H1 (cell line): ENCODE measurements at regions not wholly inside any gene's neighbourhood (a gene's known extent, or its start where the extent isn't known, plus 50 kb on each side); places are given as distances from the start of the nearest gene placed in this dataset.

Experiments used
- CHD1 ChIP-seq: IDR thresholded peaks from 2 replicates; pipeline ENCODE4 v1.6.1; 2012; ENCODE audit warnings: low read depth, low read length, improper control_type of control experiment
- CREB1 ChIP-seq: IDR thresholded peaks from 2 replicates; pipeline ENCODE4 v1.6.1; 2012; ENCODE audit warnings: inconsistent platforms
- CTCF ChIP-seq, 3 experiments: IDR thresholded peaks; 1 replicate in 2 of 3; 2 replicates in 1 of 3; pipeline versions ENCODE4 v1.5.1 to v1.6.1; 2011; ENCODE audit warnings: low read length in 3 of 3, mild to moderate bottlenecking in 3 of 3, inconsistent platforms in 2 of 3, low read depth in 1 of 3, moderate library complexity in 1 of 3; ENCODE audit not compliant: insufficient read depth in 1 of 3; ENCODE audit errors: control extremely low read depth in 1 of 3
- GABPA ChIP-seq: IDR thresholded peaks from 2 replicates; pipeline ENCODE4 v1.6.1; 2011; ENCODE audit warnings: mild to moderate bottlenecking, low read length, moderate library complexity, borderline replicate concordance; ENCODE audit not compliant: insufficient read depth
- KDM1A ChIP-seq: fragments of 200-600, 300-600 bp; sonication (generic); IDR thresholded peaks from 2 replicates; pipeline ENCODE4 v1.7.1; 2016; ENCODE audit warnings: mild to moderate bottlenecking, low read length, borderline replicate concordance
- KDM4A ChIP-seq: IDR thresholded peaks from one replicate; pipeline ENCODE4 v1.7.1; 2012; ENCODE audit warnings: low read depth, mild to moderate bottlenecking, moderate library complexity, low read length, inconsistent platforms; ENCODE audit not compliant: severe bottlenecking
- POLR2A ChIP-seq, 2 experiments: IDR thresholded peaks; 1 replicate in 1 of 2; 2 replicates in 1 of 2; pipeline ENCODE4 v1.6.1; 2011; ENCODE audit warnings: low read depth in 2 of 2, low read length in 2 of 2, mild to moderate bottlenecking in 2 of 2; ENCODE audit errors: control extremely low read depth in 1 of 2
- POLR2AphosphoS5 ChIP-seq: IDR thresholded peaks from 2 replicates; pipeline ENCODE4 v1.6.1; 2011; ENCODE audit warnings: low read depth, low read length
- RNF2 ChIP-seq: fragments of 200-900, 300-1000 bp; sonication (generic); IDR thresholded peaks from 2 replicates; pipeline ENCODE4 v1.7.1; 2016; ENCODE audit warnings: borderline replicate concordance, low read depth, mild to moderate bottlenecking, antibody characterized with exemption, low read length; ENCODE audit not compliant: poor library complexity, severe bottlenecking; ENCODE audit errors: missing control alignments
- SP2 ChIP-seq: IDR thresholded peaks from 2 replicates; pipeline ENCODE4 v1.6.1; 2012; ENCODE audit warnings: mild to moderate bottlenecking, low read length, inconsistent platforms
- TAF1 ChIP-seq: IDR thresholded peaks from 2 replicates; pipeline ENCODE4 v1.6.1; 2011; ENCODE audit warnings: mild to moderate bottlenecking, low read depth, low read length
- TAF7 ChIP-seq: optimal IDR thresholded peaks from 2 replicates; pipeline ENCODE3; 2011; ENCODE audit warnings: low read depth, mild to moderate bottlenecking, inconsistent platforms, low read length, moderate library complexity, borderline replicate concordance
- TF ChIP-seq, protein P1 (sequence below): IDR thresholded peaks from 2 replicates; pipeline ENCODE4 v1.6.1; 2012; ENCODE audit warnings: low read length, inconsistent platforms
- TF ChIP-seq, protein P2 (sequence below): IDR thresholded peaks from 2 replicates; pipeline ENCODE4 v1.6.1; 2011; ENCODE audit warnings: low read length, improper control_type of control experiment

DNA sequence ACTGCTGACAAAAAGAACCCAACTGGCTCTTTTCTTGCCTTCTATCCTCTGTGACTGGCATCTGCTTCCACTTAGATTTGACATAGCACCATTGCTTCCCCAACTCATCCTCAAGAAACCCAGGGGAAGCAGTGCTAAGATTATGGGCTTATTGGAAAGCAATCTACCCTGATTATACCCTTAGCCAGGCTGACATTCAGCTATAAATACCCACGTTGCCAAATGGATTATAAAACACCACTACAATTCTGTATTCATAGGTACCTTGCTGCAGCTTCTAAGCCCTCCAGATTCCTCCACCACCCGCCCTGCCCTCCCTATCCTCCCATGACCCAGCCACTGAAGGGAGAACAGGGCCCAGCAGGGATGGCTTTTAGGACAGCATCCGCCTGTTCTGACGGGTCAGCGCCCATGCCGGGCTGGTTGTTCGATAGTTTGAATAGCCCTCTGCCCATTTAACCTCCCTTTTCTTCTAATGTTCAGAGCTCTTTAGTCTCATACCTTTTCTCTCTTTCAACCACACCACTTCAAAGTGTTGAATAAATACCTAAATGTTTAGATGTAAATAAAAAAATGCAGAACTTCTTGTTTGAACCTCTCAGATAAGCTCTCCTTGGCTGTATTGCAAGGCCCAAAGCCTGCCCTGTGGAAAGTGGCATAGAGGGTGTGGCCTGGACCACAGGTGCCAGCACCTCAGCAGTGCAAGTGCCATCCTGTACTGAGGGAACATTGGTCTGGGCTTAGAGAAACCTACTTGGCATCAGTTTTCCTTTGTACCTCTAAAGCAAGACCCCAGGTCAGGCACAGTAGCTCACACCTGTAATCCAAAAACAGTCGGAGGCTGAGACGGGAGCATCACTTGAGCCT, 86.6 kb upstream of the RGPD5 start:
- TF ChIP-seq CHD1: no peak
- TF ChIP-seq, protein P1, sequence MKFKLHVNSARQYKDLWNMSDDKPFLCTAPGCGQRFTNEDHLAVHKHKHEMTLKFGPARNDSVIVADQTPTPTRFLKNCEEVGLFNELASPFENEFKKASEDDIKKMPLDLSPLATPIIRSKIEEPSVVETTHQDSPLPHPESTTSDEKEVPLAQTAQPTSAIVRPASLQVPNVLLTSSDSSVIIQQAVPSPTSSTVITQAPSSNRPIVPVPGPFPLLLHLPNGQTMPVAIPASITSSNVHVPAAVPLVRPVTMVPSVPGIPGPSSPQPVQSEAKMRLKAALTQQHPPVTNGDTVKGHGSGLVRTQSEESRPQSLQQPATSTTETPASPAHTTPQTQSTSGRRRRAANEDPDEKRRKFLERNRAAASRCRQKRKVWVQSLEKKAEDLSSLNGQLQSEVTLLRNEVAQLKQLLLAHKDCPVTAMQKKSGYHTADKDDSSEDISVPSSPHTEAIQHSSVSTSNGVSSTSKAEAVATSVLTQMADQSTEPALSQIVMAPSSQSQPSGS: no peak
- no peak for TF ChIP-seq CTCF (IDR thresholded peaks at IDR 0.05; ENCODE audit: control extremely low read depth in 1 of 3, insufficient read depth in 1 of 3, low read depth in 1 of 3, low read length in 3 of 3)
- TF ChIP-seq POLR2A (IDR thresholded peaks at IDR 0.05; ENCODE audit: control extremely low read depth in 1 of 2, low read depth in 2 of 2, low read length in 2 of 2): no peak
- no peak for TF ChIP-seq TAF1
- TF ChIP-seq RNF2: no peak
- TF ChIP-seq KDM1A: no peak
- no peak for TF ChIP-seq GABPA
- TF ChIP-seq, protein P2, sequence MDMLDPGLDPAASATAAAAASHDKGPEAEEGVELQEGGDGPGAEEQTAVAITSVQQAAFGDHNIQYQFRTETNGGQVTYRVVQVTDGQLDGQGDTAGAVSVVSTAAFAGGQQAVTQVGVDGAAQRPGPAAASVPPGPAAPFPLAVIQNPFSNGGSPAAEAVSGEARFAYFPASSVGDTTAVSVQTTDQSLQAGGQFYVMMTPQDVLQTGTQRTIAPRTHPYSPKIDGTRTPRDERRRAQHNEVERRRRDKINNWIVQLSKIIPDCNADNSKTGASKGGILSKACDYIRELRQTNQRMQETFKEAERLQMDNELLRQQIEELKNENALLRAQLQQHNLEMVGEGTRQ: no peak
- TF ChIP-seq POLR2AphosphoS5: no peak
- TF ChIP-seq KDM4A: no peak
- TF ChIP-seq TAF7: no peak
- no peak for TF ChIP-seq CREB1
- TF ChIP-seq SP2: no peak
